ENCODE measurements at regions not wholly inside any gene's neighbourhood (a gene's known extent, or its start where the extent isn't known, plus 50 kb on each side); places are given as distances from the start of the nearest gene placed in this dataset.
"Not testable (repeated sequence)": the region's sequence is repeated elsewhere in the genome, so short reads cannot be mapped to it uniquely, and the experiment has no call there.

GRCh38 chr14:104306450-104307040, 168.2 kb downstream of the KIF26A start:
- no peak for DNase-seq

- DNase-seq, result no peak
Observed at GRCh38 chr14:104307246-104307626, 168.8 kb downstream of the KIF26A start.

GRCh38 chr14:104307627-104308401, 169.4 kb downstream of the KIF26A start:
- no peak for DNase-seq

GRCh38 chr14:104308534-104308933, 170.1 kb downstream of the KIF26A start:
- DNase-seq, result not testable (repeated sequence)

- DNase-seq, result no peak
Observed at GRCh38 chr14:104309657-104310369, 171.4 kb downstream of the KIF26A start.

- no peak for DNase-seq
Observed at GRCh38 chr14:104311358-104311757, 173.0 kb downstream of the KIF26A start.

GRCh38 chr14:104313674-104314073, 175.3 kb downstream of the KIF26A start:
- DNase-seq, result no peak

GRCh38 chr14:104314251-104314941, 176.0 kb downstream of the KIF26A start:
- DNase-seq, result no peak

- DNase-seq, result no peak
Observed at GRCh38 chr14:104315169-104315568, 176.8 kb downstream of the KIF26A start.

GRCh38 chr14:104315625-104316024, 177.2 kb downstream of the KIF26A start:
- no peak for DNase-seq

GRCh38 chr14:104316121-104316722, 177.8 kb downstream of the KIF26A start:
- no peak for DNase-seq

GRCh38 chr14:104316723-104317491, 178.5 kb downstream of the KIF26A start:
- DNase-seq, result no peak

- no peak for DNase-seq
Observed at GRCh38 chr14:104317492-104317805, 179.1 kb downstream of the KIF26A start.

- DNase-seq, result no peak
Observed at GRCh38 chr14:104317975-104318557, 179.7 kb downstream of the KIF26A start.

- no peak for DNase-seq
Observed at GRCh38 chr14:104318558-104319490, 180.4 kb downstream of the KIF26A start.

GRCh38 chr14:104319491-104320241, 181.3 kb downstream of the KIF26A start:
- no peak for DNase-seq

GRCh38 chr14:104320611-104321086, 182.3 kb downstream of the KIF26A start:
- DNase-seq, result no peak

GRCh38 chr14:104321088-104321801, 182.9 kb downstream of the KIF26A start:
- DNase-seq, result no peak

GRCh38 chr14:104321802-104322130, 183.4 kb downstream of the KIF26A start:
- no peak for DNase-seq

Measured in KG1 (cell line).